ENCODE measurements at regions not wholly inside any gene's neighbourhood (a gene's known extent, or its start where the extent isn't known, plus 50 kb on each side); places are given as distances from the start of the nearest gene placed in this dataset.

- TF ChIP-seq POLR2A (IDR thresholded peaks at IDR 0.05) (no peak), CTCF (IDR thresholded peaks at IDR 0.05) (no peak)
Measured at GRCh38 chr11:15761235-15761634, 595.1 kb downstream of the SOX6 start.
